Liver (tissue), 3 donors: ENCODE measurements at regions not wholly inside any gene's neighbourhood (a gene's known extent, or its start where the extent isn't known, plus 50 kb on each side); places are given as distances from the start of the nearest gene placed in this dataset.

Source experiments
- GABPA ChIP-seq, 2 donors: IDR thresholded peaks in 1 of 2; conservative IDR thresholded peaks in 1 of 2; 2 replicates each; pipeline ENCODE4 v1.6.1; 2016; ENCODE audit warnings: antibody characterized with exemption in 2 of 2, mild to moderate bottlenecking in 1 of 2, moderate library complexity in 1 of 2
- JUND ChIP-seq, 2 donors: IDR thresholded peaks; 2 replicates each; pipeline ENCODE4 v1.6.1; 2016; ENCODE audit warnings: antibody characterized with exemption in 2 of 2
- RAD21 ChIP-seq, 2 donors: IDR thresholded peaks; 2 replicates each; pipeline ENCODE4 v1.6.1; 2016; ENCODE audit warnings: antibody characterized with exemption in 2 of 2, mild to moderate bottlenecking in 2 of 2
- SP1 ChIP-seq: IDR thresholded peaks from 2 replicates; pipeline ENCODE4 v1.6.1; 2018; ENCODE audit warnings: antibody characterized with exemption, mild to moderate bottlenecking
- TAF1 ChIP-seq: conservative IDR thresholded peaks from 2 replicates; pipeline ENCODE4 v1.6.1; 2016; ENCODE audit warnings: antibody characterized with exemption, mild to moderate bottlenecking
- YY1 ChIP-seq: IDR thresholded peaks from 2 replicates; pipeline ENCODE4 v1.6.1; 2016; ENCODE audit warnings: antibody characterized with exemption, mild to moderate bottlenecking
- TF ChIP-seq, protein P1 (sequence below): fragments of 150-350 bp; IDR thresholded peaks from 2 replicates; pipeline ENCODE4 v1.5.1; 2017; ENCODE audit warnings: improper control_type of control experiment, low read depth, low read length; ENCODE audit not compliant: missing input control
- TF ChIP-seq, protein P2 (sequence below): IDR thresholded peaks from 2 replicates; pipeline ENCODE4 v1.6.1; 2016; ENCODE audit warnings: antibody characterized with exemption, mild to moderate bottlenecking
- TF ChIP-seq, protein P3 (sequence below): IDR thresholded peaks from 2 replicates; pipeline ENCODE4 v1.6.1; 2016; ENCODE audit warnings: antibody characterized with exemption
- TF ChIP-seq, protein P4 (sequence below): IDR thresholded peaks from 2 replicates; pipeline ENCODE4 v1.6.1; 2016; ENCODE audit warnings: antibody characterized with exemption
- TF ChIP-seq, protein P5 (sequence below): IDR thresholded peaks from 2 replicates; pipeline ENCODE4 v1.6.1; 2016; ENCODE audit warnings: antibody characterized with exemption
- donor health status: healthy.
- donor health status: healthy.

DNA sequence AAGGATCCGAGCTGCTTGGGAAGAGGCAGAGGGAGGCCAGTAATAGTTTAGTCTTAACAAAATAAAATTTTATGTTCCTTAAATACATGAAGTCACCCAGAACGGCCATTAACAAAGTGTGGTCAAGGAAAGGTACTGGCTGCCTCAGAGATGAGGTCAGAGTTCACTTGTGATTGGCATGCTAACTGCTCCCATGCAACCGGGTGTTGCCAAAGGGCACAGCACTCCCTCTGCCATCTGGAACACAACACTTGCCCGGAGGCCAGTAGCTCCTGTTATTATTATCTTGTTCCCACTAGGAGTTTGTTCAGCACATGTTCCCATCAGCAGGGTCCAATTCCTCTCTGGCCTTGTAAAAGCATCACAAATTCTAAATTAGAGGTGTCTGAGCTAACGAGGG is 207.0 kb downstream of the CYP26B1 start:
- TF ChIP-seq, protein P1, sequence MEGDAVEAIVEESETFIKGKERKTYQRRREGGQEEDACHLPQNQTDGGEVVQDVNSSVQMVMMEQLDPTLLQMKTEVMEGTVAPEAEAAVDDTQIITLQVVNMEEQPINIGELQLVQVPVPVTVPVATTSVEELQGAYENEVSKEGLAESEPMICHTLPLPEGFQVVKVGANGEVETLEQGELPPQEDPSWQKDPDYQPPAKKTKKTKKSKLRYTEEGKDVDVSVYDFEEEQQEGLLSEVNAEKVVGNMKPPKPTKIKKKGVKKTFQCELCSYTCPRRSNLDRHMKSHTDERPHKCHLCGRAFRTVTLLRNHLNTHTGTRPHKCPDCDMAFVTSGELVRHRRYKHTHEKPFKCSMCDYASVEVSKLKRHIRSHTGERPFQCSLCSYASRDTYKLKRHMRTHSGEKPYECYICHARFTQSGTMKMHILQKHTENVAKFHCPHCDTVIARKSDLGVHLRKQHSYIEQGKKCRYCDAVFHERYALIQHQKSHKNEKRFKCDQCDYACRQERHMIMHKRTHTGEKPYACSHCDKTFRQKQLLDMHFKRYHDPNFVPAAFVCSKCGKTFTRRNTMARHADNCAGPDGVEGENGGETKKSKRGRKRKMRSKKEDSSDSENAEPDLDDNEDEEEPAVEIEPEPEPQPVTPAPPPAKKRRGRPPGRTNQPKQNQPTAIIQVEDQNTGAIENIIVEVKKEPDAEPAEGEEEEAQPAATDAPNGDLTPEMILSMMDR = no peak
- TF ChIP-seq SP1 (no peak), YY1 (peak; percentile 21), GABPA (IDR thresholded peaks at IDR 0.05 in 1 of 2, conservative IDR thresholded peaks at IDR 0.05 in 1 of 2) (no peak), JUND (IDR thresholded peaks at IDR 0.05) (no peak), TAF1 (no peak), RAD21 (IDR thresholded peaks at IDR 0.05) (no peak)
- TF ChIP-seq, protein P2, sequence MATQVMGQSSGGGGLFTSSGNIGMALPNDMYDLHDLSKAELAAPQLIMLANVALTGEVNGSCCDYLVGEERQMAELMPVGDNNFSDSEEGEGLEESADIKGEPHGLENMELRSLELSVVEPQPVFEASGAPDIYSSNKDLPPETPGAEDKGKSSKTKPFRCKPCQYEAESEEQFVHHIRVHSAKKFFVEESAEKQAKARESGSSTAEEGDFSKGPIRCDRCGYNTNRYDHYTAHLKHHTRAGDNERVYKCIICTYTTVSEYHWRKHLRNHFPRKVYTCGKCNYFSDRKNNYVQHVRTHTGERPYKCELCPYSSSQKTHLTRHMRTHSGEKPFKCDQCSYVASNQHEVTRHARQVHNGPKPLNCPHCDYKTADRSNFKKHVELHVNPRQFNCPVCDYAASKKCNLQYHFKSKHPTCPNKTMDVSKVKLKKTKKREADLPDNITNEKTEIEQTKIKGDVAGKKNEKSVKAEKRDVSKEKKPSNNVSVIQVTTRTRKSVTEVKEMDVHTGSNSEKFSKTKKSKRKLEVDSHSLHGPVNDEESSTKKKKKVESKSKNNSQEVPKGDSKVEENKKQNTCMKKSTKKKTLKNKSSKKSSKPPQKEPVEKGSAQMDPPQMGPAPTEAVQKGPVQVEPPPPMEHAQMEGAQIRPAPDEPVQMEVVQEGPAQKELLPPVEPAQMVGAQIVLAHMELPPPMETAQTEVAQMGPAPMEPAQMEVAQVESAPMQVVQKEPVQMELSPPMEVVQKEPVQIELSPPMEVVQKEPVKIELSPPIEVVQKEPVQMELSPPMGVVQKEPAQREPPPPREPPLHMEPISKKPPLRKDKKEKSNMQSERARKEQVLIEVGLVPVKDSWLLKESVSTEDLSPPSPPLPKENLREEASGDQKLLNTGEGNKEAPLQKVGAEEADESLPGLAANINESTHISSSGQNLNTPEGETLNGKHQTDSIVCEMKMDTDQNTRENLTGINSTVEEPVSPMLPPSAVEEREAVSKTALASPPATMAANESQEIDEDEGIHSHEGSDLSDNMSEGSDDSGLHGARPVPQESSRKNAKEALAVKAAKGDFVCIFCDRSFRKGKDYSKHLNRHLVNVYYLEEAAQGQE = no peak
- TF ChIP-seq, protein P3, sequence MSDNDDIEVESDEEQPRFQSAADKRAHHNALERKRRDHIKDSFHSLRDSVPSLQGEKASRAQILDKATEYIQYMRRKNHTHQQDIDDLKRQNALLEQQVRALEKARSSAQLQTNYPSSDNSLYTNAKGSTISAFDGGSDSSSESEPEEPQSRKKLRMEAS = peak; percentile 32
- TF ChIP-seq, protein P4, sequence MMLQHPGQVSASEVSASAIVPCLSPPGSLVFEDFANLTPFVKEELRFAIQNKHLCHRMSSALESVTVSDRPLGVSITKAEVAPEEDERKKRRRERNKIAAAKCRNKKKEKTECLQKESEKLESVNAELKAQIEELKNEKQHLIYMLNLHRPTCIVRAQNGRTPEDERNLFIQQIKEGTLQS = no peak
- TF ChIP-seq, protein P5, sequence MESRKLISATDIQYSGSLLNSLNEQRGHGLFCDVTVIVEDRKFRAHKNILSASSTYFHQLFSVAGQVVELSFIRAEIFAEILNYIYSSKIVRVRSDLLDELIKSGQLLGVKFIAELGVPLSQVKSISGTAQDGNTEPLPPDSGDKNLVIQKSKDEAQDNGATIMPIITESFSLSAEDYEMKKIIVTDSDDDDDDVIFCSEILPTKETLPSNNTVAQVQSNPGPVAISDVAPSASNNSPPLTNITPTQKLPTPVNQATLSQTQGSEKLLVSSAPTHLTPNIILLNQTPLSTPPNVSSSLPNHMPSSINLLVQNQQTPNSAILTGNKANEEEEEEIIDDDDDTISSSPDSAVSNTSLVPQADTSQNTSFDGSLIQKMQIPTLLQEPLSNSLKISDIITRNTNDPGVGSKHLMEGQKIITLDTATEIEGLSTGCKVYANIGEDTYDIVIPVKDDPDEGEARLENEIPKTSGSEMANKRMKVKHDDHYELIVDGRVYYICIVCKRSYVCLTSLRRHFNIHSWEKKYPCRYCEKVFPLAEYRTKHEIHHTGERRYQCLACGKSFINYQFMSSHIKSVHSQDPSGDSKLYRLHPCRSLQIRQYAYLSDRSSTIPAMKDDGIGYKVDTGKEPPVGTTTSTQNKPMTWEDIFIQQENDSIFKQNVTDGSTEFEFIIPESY = no peak
